NAMALWA (cell line): ENCODE measurements at regions not wholly inside any gene's neighbourhood (a gene's known extent, or its start where the extent isn't known, plus 50 kb on each side); places are given as distances from the start of the nearest gene placed in this dataset.

Experiments
- DNase-seq: peaks from one replicate; pipeline ENCODE4 v3.0.0-alpha.2; 2015; ENCODE audit warnings: low spot score

DNA sequence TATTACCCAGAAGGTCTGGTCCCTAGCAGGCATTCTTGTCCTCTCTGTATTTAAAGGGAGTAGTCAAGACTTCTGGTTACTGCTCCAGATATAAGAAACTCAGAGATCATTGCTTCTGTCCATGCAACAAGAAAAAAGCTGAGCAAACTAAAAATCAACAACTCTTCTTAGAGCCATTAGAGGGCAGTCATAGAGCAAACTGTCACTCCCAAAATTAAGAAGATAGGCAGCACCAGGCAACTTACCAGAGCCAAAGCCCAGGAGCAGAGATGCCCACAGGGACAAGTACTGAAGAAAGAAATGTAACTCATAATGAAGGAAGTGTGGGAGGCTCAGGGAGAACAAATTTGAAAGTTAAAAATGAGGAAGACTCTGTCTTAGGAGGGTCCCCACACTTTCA is 472.9 kb upstream of the COBL start:
- DNase-seq, result peak; percentile 45

DNA sequence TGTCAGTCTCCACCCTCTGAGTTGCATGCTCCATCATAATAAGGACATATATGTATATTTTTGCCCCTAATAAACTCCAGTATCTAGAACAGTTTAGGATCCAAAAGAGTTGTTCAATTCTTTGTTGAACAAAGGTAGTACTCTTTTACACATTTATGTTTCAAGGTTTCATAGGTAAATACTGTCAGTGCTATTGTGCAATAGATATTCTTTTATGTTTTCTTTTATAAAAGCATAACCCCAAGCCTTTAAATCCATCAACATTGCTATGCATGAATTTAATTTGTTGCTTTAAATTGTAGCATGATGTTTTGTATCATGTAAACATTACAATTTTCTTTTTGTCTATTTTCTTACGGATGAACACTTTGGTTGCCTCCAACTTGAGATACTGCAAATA is 469.7 kb upstream of the COBL start:
- no peak for DNase-seq

DNA sequence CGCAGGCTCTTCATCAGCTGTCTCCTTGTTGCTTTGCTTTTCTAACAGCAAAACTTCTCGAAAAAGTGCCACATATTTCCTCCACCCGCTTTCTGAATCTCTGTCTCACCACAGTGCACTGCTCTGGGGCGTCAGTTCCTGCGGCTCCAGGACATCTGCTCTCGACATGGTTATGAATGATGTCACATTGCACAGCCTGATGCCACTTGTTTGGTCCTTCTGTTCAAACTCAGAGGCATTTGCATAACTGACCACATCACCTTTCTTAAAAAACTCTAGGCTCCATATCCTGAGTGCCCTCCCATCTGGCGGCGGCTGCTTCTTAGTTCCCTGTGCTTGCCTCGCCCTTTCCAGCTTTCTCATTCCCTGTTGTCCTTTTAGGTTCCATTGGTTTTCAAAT is 469.3 kb upstream of the COBL start:
- peak; percentile 87 for DNase-seq

DNA sequence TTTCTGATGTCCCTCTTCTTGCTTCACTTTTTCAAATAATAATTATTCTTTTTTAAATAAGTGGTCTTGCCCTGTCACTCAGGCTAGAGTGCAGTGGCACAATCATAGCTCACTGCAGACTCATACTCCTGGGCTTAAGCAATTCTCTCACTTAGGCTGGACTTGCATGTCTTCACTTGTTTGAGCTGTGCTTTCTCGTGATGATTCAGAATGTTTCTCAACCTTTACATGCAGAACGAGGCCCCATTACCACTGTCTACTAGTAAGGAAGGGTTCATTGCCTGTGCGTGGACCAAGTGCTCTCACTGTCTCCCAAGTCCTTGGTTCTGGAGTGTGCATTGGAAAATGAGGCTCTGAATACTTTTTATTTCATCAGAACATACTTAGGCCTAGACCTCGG is 468.6 kb upstream of the COBL start:
- peak; percentile 33 for DNase-seq

DNA sequence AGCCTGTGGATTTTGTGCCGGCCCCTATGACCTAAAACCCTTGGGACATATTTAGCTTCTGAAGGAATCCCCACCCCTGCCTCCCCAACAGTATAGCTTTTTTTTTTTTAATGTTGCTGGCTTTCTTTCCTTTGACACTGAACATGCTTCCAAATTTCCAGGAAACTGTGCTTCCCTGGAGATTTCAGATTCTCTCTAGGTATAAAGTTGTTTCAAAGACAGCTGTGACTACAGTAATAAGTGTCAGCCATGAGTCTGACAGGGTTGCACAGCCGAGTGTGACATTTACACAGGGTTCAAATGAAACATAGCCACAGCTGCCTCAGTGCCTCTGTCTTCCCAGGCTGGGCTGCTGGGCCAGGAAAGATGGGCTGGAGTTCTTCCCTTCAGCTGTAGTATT is 466.6 kb upstream of the COBL start:
- no peak for DNase-seq

DNA sequence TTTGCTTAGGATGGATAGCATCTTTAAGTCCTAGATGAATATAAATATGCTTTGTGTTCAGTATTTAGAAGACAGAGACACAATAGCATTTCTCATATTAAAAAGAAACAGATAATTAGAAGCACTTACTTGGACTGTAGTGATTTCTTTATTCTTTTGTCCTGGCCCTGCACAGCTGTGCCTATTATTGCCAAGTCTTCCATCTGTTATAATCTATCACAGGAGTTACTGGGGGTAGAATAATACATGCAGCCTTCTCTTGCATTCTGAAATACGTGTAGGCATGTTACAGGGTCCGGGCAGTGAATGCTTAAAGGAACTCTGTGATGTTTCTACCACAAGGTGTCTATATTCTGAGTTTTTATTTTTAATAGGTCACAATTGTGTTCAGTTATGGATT is 461.5 kb upstream of the COBL start:
- no peak for DNase-seq

DNA sequence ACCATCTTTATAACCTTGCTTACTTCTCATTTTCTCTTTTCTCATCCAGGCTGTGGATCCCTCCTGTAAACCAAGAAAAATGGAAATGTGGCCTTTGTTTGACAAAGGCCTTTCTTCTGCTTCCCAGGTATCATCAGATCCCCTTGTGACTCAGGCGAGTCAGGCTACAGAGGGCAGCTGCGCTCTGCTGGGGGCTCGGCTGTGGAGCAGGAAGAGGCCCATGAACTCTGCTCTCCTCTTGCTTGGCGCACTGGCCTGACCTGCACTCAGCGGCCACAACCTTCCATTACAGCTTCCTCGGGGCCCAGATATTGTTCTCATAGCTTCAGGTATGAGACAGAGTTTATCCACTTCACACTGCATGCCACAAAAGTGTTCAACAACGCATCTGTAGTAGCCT is 457.6 kb upstream of the COBL start:
- no peak for DNase-seq

DNA sequence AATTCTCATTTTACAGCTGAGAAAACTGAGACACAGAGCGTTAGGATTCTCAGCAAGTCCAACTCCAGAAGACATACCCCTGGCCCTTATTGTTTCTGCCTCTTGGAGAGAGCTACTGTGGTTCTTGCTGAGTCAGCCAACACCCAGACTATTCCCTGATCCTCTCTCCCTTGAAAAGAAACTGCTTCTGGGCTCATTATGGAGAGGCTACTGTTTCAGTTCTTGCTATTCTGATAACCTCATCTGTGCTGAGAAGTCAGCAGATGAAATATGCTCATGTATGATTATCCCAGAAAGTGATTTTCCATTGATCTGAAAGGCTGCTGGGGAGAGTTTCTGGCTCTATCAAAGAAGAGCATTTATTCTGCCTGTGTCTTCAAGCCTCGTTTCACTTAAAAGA is 455.6 kb upstream of the COBL start:
- no peak for DNase-seq

DNA sequence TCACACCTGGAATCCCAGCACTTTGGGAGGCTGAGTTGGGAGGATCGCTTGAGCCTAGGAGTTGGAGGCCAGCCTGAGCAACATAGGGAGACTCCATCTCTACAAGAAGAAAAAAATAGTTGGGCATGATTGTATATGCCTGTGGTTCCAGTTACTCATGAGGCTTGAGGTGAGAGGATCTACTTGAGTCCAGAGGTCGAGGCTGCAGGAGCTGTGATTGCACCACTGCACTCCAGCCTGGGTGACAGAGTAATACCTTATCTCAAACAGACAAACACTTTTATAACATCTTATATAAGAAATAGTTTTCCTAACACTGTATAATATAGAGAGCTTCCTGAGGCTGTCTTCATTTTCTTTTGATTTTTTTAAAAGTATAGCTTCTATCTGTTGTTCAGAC is 448.4 kb upstream of the COBL start:
- no peak for DNase-seq

DNA sequence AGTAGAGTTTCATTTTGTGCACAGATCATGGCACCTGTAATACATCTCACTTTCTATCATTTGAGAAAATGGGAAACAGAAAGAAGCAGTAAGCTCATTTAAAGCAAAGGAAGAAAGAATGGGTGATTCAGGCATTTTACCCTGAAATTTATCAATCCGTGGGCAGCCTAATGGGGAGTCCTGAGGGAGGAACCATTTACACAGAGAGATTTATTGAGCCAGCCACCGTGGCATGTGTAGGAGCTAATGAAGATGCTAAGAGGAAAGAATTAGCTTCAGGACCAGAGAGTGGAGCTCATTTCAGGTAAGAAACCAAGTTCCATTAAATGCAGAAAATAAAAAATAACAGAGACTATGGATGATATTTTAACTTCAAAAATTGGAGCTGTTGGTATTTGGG is 443.4 kb upstream of the COBL start:
- no peak for DNase-seq

DNA sequence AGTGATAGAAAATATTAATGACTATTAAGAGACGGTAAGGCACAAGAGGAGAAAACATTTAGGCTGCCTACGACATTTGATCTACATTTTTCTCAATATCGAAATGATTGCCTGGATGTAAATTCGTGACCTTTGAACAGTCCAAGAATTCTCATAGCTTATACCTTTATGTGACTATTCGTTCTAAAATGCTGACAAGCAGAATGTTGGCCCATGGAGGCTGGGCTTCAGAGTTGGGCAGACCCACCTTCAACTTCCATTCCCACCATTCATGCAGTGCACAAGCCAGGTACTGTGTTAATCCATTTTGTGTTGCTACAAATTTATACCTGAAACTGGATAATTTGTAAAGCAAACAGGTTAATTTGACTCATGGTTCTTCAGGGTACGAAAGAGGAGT is 441.4 kb upstream of the COBL start:
- no peak for DNase-seq

DNA sequence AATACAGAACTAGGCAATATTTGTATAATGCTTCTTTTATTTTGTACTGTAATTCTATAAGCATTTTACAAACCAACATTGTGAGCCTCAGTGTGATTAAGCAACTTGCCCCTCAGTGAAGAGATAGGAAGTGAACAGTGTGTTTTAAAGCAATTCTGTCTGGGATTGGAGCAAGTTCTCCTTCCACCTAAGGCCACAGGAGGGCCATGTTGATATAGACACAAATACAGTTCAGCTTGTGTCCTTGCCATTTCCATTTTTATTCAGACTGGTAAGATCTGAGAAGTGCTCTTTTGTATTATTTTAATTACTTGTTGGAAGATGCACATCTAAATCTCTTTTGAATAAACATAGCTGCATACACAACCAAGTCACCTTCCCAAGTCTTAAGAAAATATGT is 416.3 kb upstream of the COBL start:
- DNase-seq, result peak; percentile 52

DNA sequence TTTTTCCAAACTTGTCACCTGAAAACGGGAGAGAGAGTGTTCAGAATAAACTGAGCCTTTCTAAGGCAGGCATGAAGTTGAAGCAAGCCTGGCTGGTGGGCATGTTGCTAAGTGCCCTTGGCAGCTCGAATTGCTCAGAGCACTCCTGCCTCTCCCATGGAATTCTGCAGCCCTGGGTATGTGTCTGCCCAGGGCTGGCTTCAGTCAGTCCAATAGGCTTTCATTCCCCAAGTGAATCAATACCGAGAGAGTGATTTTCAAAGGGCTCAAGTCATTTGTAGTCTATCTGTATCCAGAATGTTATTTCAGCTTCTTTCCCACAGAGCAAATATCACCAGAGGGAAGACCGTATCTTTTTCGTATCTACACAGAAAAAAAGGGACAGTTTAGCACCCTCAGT is 415.5 kb upstream of the COBL start:
- no peak for DNase-seq

DNA sequence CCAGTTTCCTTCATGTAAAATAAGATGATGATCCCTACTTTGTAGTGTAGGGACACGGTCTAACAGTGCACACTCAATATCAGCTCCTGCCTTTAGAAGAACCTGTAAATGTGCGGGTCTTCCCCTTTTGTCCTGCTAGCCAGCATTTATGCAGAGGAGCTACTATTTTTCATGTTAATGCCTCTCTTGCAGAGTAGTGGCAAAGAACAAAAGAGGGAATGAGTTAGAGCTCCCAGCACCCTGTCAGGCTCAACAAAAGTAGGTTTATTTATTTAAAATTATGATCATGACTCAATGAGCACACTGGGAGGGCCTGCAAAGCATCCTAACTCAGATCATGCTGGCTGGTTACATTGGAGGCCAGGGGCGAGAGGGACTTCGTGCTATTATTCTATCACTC is 414.5 kb upstream of the COBL start:
- DNase-seq, result no peak

DNA sequence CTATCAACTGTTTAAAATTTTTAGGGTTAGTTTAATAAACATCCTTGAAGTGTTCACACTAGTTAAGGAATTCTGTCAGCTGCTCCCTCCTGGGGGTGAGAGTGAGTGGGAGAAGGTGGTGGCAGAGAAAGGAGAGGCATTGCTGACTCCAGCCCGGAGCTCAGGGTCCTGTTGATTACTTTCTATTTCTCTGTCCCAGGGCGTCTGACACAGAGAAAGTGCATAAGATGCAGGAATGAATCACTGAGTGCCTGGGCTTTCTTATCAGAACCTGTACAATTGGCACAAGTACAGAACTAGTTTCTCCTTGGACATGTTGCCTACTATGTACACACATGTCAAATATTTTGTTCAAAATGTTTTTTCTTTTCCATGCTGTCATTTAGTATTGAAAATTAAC is 410.8 kb upstream of the COBL start:
- DNase-seq, result no peak

DNA sequence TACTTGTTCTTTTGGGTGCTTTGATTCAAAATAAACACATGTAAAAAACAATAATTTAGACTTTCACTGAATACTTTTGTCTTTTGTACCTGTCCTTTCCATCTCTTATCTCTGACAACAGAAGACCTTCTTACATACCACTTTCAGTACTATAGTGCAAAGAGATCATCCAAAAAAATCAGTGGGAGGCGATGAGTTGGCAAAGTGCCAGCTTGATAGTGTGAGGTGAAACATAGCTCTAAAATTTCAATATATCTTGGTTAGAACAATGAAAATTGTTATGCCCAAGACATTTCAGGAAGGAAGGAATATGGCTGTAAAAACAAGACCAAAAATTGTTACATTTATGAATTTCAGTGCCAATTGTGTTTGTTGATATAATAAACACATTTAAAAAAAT is 390.2 kb upstream of the COBL start:
- no peak for DNase-seq

DNA sequence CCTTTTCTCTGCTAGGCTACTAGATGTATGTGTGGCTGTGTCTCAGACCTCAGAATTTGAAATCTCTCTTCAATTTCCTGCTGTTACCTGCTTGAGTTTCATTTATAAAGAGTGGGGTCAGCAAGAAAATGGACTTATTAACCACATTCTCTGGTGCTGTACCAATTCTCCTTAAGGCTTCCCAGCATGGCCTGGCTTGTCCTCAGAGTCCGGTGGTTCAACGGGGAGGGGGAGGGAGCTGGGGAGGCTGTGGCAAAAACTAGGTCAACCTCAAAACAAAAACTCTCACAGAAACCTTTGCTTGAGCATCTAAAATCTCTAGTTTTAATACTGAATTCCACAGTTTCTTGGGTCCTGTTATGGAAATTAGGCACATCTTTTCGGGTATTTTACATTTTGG is 389.1 kb upstream of the COBL start:
- DNase-seq, result no peak

DNA sequence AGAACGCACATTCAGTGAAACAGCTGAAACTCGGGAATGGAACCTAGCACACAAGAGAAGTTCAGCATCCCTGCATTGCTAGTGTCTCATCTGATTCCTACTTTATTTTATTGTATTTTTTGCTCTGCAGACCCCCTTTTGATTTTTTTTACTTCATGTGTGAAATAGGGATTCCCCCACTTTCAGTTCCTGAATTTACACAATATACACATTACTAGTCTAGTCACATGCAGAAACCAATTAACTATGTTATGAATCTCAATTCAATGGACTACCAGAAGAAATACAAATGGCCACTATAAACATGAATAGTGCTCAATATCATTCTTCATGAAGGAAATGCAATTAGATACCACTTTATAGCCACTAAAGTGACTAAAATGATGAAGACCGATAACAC is 386.1 kb upstream of the COBL start:
- DNase-seq, result peak; percentile 36

DNA sequence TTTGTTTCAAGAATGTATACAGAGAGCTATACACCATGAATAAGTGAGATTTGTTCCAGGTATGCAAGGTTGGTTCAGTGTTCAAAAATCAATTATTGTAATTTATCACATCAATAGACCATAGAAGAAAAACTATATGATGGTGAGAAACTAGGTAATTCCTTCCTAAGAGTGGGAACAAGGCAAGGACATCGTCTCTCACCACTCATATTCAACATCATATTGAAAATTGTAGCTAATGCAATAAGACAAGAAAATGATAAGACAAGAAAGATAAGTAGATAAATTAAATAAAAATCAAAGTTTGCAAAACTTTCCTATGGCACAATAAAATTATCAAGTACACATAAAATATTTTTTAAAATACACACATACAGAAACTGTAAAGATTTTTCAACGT is 385.3 kb upstream of the COBL start:
- DNase-seq, result no peak

DNA sequence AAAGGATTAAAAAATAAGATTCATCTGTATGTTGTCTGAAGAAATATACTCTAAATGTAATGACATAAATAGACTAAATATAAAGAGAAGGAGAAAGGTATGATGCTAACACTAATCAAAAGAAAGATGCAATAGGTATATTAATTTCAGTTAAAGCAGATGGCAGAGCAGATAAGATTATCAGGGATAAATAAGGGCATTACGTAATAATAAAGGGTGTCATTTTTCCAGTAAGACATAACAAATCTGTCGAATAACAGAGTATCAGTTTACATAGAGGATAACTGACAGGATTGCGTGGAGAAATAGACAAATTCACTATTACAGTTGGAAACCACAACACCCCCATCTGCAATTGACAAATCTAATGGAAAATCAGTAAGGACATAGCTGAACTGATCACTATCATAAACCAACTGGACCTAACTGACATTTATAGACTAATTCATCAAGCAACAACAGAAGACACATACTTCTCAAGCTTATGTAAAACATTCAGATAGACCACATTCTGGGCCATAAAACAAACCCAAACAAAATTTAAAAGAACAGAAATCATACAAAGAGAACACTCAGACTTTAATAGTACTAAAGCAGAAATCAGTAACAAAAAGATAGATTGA is 384.1 kb upstream of the COBL start:
- no peak for DNase-seq

DNA sequence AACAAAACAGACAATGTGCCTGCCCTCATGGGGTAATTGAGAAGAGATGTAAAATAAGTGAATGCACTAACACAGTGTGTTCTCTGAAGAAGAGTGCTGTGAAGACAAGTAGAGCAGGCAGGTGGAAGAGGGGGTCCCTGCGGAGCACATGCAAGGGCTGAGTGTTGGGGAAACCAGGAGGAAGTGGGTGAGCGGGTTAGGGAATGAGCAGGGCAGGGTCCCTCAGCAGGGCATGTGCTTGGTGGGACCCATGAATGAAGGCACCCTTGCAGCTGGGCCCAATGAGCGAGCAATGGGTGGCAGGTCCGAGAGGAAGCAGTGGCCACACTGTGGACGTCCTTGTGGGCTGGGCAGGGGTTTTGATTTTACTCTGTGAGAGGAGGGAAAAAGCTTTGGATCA is 376.6 kb upstream of the COBL start:
- no peak for DNase-seq

DNA sequence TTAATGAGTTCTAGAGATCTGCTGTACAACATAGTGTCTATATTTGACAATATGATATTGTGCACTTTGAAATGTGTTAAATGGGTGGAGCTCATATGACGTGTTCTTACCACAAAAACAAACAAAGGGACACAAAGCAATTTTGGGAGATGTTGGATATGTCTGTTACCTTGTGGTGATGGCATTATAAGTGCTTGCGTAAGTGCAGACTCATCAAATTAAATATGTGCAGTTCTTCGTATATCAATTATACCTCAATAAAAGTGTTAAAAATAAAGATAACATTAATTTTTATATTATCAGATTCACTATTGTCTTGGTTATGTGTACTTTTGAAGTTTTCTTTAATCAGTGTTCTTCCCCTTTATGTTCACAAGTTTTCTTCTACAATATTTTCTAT is 372.9 kb upstream of the COBL start:
- DNase-seq, result no peak

DNA sequence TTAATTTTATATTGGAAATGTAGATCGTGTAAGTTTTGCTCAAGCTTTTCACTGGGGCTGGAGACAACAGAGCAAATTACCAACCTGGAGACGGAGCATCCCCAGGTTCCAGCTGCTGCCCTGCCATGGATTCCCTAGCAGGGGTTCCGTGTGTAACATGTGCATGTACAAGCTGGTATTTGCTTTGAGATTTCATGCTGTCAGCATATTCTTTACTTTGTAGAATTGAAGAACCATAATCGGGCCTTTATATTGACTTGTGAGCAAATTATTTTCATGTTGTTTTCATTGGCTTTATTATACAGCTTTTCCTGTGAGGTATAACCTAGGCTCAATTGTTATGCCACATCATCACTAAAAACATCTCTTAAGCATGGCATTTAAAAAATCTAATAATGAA is 369.2 kb upstream of the COBL start:
- no peak for DNase-seq

DNA sequence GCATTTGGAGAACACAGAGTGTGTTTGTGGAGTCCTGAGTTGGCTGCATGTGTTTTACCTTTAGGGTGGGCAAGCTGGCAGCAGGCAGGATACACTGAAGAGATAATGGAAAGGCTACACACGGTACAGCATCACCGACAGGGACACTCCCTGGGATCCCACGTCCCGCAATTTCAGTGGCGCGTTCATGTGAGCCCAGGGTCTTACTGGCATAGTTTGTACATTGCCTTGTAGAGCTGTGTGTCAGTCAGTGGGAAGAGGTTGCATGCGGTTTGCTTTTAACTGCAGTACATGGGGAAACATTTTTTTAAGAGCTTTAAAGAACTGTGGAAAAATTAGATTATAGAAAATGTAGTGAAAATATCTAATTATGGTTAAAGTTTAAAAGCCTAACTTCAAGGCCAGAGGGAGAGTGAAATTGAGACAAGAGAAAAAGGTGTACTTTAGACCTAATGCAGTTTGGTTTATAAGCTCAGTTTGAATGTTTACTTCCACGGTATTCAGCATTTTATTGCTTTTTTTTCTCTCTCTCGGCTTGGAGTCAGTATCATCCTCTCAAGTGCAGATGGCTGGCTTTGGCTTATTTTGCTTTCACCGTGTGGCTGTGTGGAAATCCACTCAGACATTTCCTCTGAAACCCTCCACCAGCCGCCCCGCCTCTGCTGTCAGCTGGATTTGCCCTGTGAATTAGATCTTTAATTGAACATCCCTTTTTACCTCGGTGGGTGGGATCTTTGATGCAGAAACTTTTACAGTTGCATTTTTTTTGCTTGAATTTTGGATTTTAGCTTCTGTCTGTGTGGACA is 364.2 kb upstream of the COBL start:
- DNase-seq, result no peak
